HEK293 (cell line): ENCODE measurements at regions not wholly inside any gene's neighbourhood (a gene's known extent, or its start where the extent isn't known, plus 50 kb on each side); places are given as distances from the start of the nearest gene placed in this dataset.

Source experiments
- REPIN1 ChIP-seq: fragments of 450-650 bp; formaldehyde crosslinking; IDR thresholded peaks from 2 replicates; pipeline ENCODE4 v1.5.1; 2017; ENCODE audit warnings: missing biosample characterization, missing genetic modification characterization, low read depth
- SETDB1 ChIP-seq: IDR thresholded peaks from one replicate; pipeline ENCODE4 v1.6.1; 2017; ENCODE audit warnings: mild to moderate bottlenecking, low read length, moderate library complexity, mixed read lengths; ENCODE audit not compliant: insufficient read length
- ZNF146 ChIP-seq: fragments of 450-650 bp; formaldehyde crosslinking; IDR thresholded peaks from 2 replicates; pipeline ENCODE4 v1.5.1; 2016; ENCODE audit warnings: missing biosample characterization, missing genetic modification characterization
- ZNF660 ChIP-seq: fragments of 450-650 bp; IDR thresholded peaks from 2 replicates; pipeline ENCODE4 v1.5.1; 2018; ENCODE audit warnings: missing biosample characterization, mild to moderate bottlenecking, missing genetic modification characterization
- TF ChIP-seq, protein P1 (sequence below): fragments of 450-650 bp; formaldehyde crosslinking; IDR thresholded peaks from 2 replicates; pipeline ENCODE4 v1.5.1; 2016; ENCODE audit warnings: missing biosample characterization, missing genetic modification characterization
- TF ChIP-seq, protein P2 (sequence below): fragments of 450-650 bp; formaldehyde crosslinking; IDR thresholded peaks from 2 replicates; pipeline ENCODE4 v1.5.1; 2016; ENCODE audit warnings: missing biosample characterization, missing genetic modification characterization
- TF ChIP-seq, protein P3 (sequence below): fragments of 450-650 bp; formaldehyde crosslinking; IDR thresholded peaks from 2 replicates; pipeline ENCODE4 v1.5.1; 2016; ENCODE audit warnings: missing biosample characterization, missing genetic modification characterization

GRCh38 chr10:129029051-129029450 lies 438.0 kb upstream of the MGMT start:
- TF ChIP-seq ZNF146 (tag by site-specific recombination): no peak
- TF ChIP-seq, protein P1, sequence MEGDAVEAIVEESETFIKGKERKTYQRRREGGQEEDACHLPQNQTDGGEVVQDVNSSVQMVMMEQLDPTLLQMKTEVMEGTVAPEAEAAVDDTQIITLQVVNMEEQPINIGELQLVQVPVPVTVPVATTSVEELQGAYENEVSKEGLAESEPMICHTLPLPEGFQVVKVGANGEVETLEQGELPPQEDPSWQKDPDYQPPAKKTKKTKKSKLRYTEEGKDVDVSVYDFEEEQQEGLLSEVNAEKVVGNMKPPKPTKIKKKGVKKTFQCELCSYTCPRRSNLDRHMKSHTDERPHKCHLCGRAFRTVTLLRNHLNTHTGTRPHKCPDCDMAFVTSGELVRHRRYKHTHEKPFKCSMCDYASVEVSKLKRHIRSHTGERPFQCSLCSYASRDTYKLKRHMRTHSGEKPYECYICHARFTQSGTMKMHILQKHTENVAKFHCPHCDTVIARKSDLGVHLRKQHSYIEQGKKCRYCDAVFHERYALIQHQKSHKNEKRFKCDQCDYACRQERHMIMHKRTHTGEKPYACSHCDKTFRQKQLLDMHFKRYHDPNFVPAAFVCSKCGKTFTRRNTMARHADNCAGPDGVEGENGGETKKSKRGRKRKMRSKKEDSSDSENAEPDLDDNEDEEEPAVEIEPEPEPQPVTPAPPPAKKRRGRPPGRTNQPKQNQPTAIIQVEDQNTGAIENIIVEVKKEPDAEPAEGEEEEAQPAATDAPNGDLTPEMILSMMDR: no peak
- TF ChIP-seq, protein P2, sequence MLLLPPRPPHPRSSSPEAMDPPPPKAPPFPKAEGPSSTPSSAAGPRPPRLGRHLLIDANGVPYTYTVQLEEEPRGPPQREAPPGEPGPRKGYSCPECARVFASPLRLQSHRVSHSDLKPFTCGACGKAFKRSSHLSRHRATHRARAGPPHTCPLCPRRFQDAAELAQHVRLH: no peak
- TF ChIP-seq, protein P3, sequence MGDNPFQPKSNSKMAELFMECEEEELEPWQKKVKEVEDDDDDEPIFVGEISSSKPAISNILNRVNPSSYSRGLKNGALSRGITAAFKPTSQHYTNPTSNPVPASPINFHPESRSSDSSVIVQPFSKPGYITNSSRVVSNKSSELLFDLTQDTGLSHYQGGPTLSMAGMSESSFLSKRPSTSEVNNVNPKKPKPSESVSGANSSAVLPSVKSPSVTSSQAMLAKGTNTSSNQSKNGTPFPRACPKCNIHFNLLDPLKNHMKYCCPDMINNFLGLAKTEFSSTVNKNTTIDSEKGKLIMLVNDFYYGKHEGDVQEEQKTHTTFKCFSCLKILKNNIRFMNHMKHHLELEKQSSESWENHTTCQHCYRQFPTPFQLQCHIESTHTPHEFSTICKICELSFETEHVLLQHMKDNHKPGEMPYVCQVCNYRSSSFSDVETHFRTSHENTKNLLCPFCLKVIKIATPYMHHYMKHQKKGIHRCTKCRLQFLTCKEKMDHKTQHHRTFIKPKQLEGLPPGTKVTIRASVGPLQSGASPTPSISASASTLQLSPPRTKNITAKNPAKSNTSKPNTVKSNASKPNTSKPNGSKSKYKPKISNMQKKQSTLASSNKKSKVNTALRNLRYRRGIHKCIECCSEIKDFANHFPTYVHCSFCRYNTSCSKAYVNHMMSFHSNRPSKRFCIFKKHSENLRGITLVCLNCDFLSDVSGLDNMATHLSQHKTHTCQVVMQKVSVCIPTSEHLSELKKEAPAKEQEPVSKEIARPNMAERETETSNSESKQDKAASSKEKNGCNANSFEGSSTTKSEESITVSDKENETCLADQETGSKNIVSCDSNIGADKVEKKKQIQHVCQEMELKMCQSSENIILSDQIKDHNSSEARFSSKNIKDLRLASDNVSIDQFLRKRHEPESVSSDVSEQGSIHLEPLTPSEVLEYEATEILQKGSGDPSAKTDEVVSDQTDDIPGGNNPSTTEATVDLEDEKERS (tag by site-specific recombination): no peak
- TF ChIP-seq REPIN1 (tag by site-specific recombination): no peak
- no peak for TF ChIP-seq ZNF660 (tag by site-specific recombination)
- TF ChIP-seq SETDB1: no peak
